MM.1S (cell line): ENCODE measurements at regions not wholly inside any gene's neighbourhood (a gene's known extent, or its start where the extent isn't known, plus 50 kb on each side); places are given as distances from the start of the nearest gene placed in this dataset.

Source experiments
- DNase-seq: peaks from one replicate; pipeline ENCODE4 v3.0.0-alpha.2; 2015
- H2AFZ ChIP-seq: fragments of 300-600 bp; sonication (generic); 2 replicates; pipeline ENCODE4 v1.6.0; 2016; ENCODE audit warnings: antibody characterized with exemption, low read length
- H3F3A ChIP-seq: fragments of 300-600 bp; sonication (generic); 2 replicates; pipeline ENCODE4 v1.6.1; 2016; ENCODE audit warnings: mild to moderate bottlenecking, antibody characterized with exemption, low read length, moderate library complexity, mixed read lengths; ENCODE audit not compliant: insufficient read depth
- H3K27ac ChIP-seq: fragments of 300-600 bp; sonication (generic); 2 replicates; pipeline ENCODE4 v1.5.1; 2016; ENCODE audit warnings: mild to moderate bottlenecking, low read length
- H3K27me3 ChIP-seq: fragments of 300-600 bp; sonication (generic); replicated peaks from 2 replicates; pipeline ENCODE4 v1.6.0; 2016; ENCODE audit warnings: low read length; ENCODE audit not compliant: insufficient read depth
- H3K36me3 ChIP-seq: fragments of 300-600 bp; sonication (generic); replicated peaks from 2 replicates; pipeline ENCODE4 v1.6.1; 2016; ENCODE audit warnings: mild to moderate bottlenecking, low read length, mixed read lengths; ENCODE audit not compliant: insufficient read depth
- H3K4me1 ChIP-seq: fragments of 300-600 bp; sonication (generic); 2 replicates; pipeline ENCODE4 v1.6.1; 2016; ENCODE audit warnings: low read length, mixed read lengths
- H3K4me2 ChIP-seq: fragments of 300-600 bp; sonication (generic); 2 replicates; pipeline ENCODE4 v1.6.0; 2016; ENCODE audit warnings: low read depth, low read length
- H3K4me3 ChIP-seq: fragments of 300-600 bp; sonication (generic); 2 replicates; pipeline ENCODE4 v1.5.1; 2016; ENCODE audit warnings: low read length, mixed read lengths
- H3K79me2 ChIP-seq: fragments of 300-600 bp; sonication (generic); 2 replicates; pipeline ENCODE4 v1.6.1; 2016; ENCODE audit warnings: mixed run types, low read length, mixed read lengths
- H3K9ac ChIP-seq: fragments of 300-600 bp; sonication (generic); 2 replicates; pipeline ENCODE4 v1.6.1; 2016; ENCODE audit warnings: low read length, mixed read lengths
- H3K9me2 ChIP-seq: fragments of 300-600 bp; sonication (generic); replicated peaks from 2 replicates; pipeline ENCODE4 v1.6.1; 2016; ENCODE audit warnings: mild to moderate bottlenecking, low read length, mixed read lengths; ENCODE audit not compliant: insufficient read depth
- H3K9me3 ChIP-seq: fragments of 300-600 bp; sonication (generic); replicated peaks from 2 replicates; pipeline ENCODE4 v1.6.1; 2016; ENCODE audit warnings: mild to moderate bottlenecking, low read length, mixed read lengths; ENCODE audit not compliant: insufficient read depth
- H4K20me1 ChIP-seq: fragments of 300-600 bp; sonication (generic); 2 replicates; pipeline ENCODE4 v1.6.1; 2016; ENCODE audit warnings: mild to moderate bottlenecking, low read length, moderate library complexity, mixed read lengths; ENCODE audit not compliant: insufficient read depth
- CTCF ChIP-seq: fragments of 300-600 bp; sonication (generic); IDR thresholded peaks from 2 replicates; pipeline ENCODE4 v1.5.1; 2016; ENCODE audit warnings: antibody characterized with exemption, low read length, mixed read lengths
- EZH2 ChIP-seq: fragments of 300-600 bp; sonication (generic); optimal IDR thresholded peaks from 2 replicates; pipeline ENCODE3; 2017; ENCODE audit warnings: low read depth, mild to moderate bottlenecking, antibody characterized with exemption, low read length, mixed read lengths
- EZH2phosphoT487 ChIP-seq: fragments of 300-600 bp; sonication (generic); IDR thresholded peaks from 2 replicates; pipeline ENCODE4 v1.6.1; 2018; ENCODE audit warnings: antibody characterized with exemption, low read length

- Histone ChIP-seq H3K79me2 (no peaks in the 10 kb centered on the region), H3K27me3 (no peaks in the 10 kb centered on the region), H4K20me1 (no peaks in the 10 kb centered on the region), H3K4me3 (no peak overlapping the region), H3K4me1 (no peaks in the 10 kb centered on the region), H2AFZ (no peak overlapping the region), H3K9me3 (no peaks in the 10 kb centered on the region), H3K9me2 (no peaks in the 10 kb centered on the region), H3F3A (no peaks in the 10 kb centered on the region), H3K9ac (no peak overlapping the region), H3K36me3 (no peaks in the 10 kb centered on the region), H3K27ac (no peak overlapping the region), H3K4me2 (no peak overlapping the region)
- TF ChIP-seq CTCF: no peak
- TF ChIP-seq EZH2: no peak
- TF ChIP-seq EZH2phosphoT487: no peak
- DNase-seq: no peak
Measured at GRCh38 chr16:72620348-72620747, 427.6 kb downstream of the ZFHX3 start.

GRCh38 chr16:72615856-72616255 is 432.1 kb downstream of the ZFHX3 start:
- Histone ChIP-seq H3K36me3 (no peaks in the 10 kb centered on the region), H4K20me1 (no peaks in the 10 kb centered on the region), H3F3A (no peaks in the 10 kb centered on the region), H3K9me3 (no peaks in the 10 kb centered on the region), H3K9me2 (no peaks in the 10 kb centered on the region), H2AFZ (no peak overlapping the region), H3K9ac (no peak overlapping the region), H3K4me1 (no peaks in the 10 kb centered on the region), H3K4me3 (no peak overlapping the region), H3K4me2 (no peak overlapping the region), H3K27ac (no peak overlapping the region), H3K79me2 (no peaks in the 10 kb centered on the region), H3K27me3 (no peaks in the 10 kb centered on the region)
- no peak for TF ChIP-seq EZH2phosphoT487
- TF ChIP-seq EZH2: no peak
- TF ChIP-seq CTCF: no peak
- no peak for DNase-seq

GRCh38 chr16:72612718-72613117 is 435.2 kb downstream of the ZFHX3 start:
- Histone ChIP-seq H3K4me3 (no peak overlapping the region), H3K9ac (no peak overlapping the region), H3K4me2 (no peak overlapping the region), H3K9me2 (no peaks in the 10 kb centered on the region), H3K4me1 (no peaks in the 10 kb centered on the region), H3K36me3 (no peaks in the 10 kb centered on the region), H2AFZ (no peak overlapping the region), H3K79me2 (no peaks in the 10 kb centered on the region), H3K27me3 (no peaks in the 10 kb centered on the region), H3F3A (no peaks in the 10 kb centered on the region), H4K20me1 (no peaks in the 10 kb centered on the region), H3K9me3 (no peaks in the 10 kb centered on the region), H3K27ac (no peak overlapping the region)
- no peak for DNase-seq
- TF ChIP-seq CTCF: no peak
- no peak for TF ChIP-seq EZH2phosphoT487
- TF ChIP-seq EZH2: no peak
